ENCODE measurements at regions not wholly inside any gene's neighbourhood (a gene's known extent, or its start where the extent isn't known, plus 50 kb on each side); places are given as distances from the start of the nearest gene placed in this dataset.

- H3K27ac ChIP-seq (replicated peaks): no peak overlapping the region
- no peak overlapping the region for H3K4me3 ChIP-seq
- TF ChIP-seq CTCF (IDR thresholded peaks at IDR 0.05; ENCODE audit: borderline replicate concordance): no peak
- H3K9me3 ChIP-seq (replicated peaks): peaks cover 6% of the 10 kb centered on the region
- DNase-seq: no peak
- no peaks in the 10 kb centered on the region for H3K4me1 ChIP-seq
- no peaks in the 10 kb centered on the region for H3K36me3 ChIP-seq
- H3K27me3 ChIP-seq (ENCODE audit: low read depth): peaks cover 18% of the 10 kb centered on the region
- intact Hi-C loops (cut with micrococcal nuclease): no loop called here
Measured at GRCh38 chr15:61387675-61388074, 158.6 kb upstream of the RORA start.

- Histone ChIP-seq H3K27ac (replicated peaks) (no peak overlapping the region), H3K27me3 (ENCODE audit: low read depth) (peaks cover 28% of the 10 kb centered on the region), H3K36me3 (no peaks in the 10 kb centered on the region), H3K4me3 (no peak overlapping the region), H3K9me3 (replicated peaks) (peaks cover 6% of the 10 kb centered on the region), H3K4me1 (no peaks in the 10 kb centered on the region)
- no peak for DNase-seq
- intact Hi-C loops (cut with micrococcal nuclease): no loop called here
- no peak for TF ChIP-seq CTCF (IDR thresholded peaks at IDR 0.05; ENCODE audit: borderline replicate concordance)
Measured at GRCh38 chr15:61383421-61383820, 154.3 kb upstream of the RORA start.

GRCh38 chr15:61382927-61383326 is 153.8 kb upstream of the RORA start:
- H3K27me3 ChIP-seq (ENCODE audit: low read depth): peaks cover 28% of the 10 kb centered on the region
- H3K4me3 ChIP-seq: no peak overlapping the region
- H3K27ac ChIP-seq (replicated peaks): no peak overlapping the region
- H3K4me1 ChIP-seq: no peaks in the 10 kb centered on the region
- no peak for DNase-seq
- H3K36me3 ChIP-seq: no peaks in the 10 kb centered on the region
- no peak for TF ChIP-seq CTCF (IDR thresholded peaks at IDR 0.05; ENCODE audit: borderline replicate concordance)
- peaks cover 6% of the 10 kb centered on the region for H3K9me3 ChIP-seq (replicated peaks)
- intact Hi-C loops (cut with micrococcal nuclease): no loop called here

DNA sequence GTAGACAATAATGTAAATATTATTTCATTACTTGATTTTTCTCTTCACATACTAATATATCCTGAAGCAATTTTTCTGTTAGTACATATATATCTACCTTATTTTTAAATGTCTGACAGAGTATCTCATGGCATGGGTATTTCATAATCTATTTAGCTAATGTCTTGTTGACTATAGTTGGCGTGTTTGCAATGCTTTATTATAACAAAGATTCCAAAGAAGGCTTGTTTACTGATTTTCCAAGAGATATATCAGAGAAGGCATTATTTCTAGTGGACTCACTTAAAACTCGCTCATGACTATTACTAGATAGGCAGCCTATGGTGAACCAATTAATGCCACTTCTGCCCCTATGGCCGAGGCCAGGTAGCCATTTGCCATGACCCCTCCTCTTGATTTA is 152.4 kb upstream of the RORA start:
- DNase-seq: no peak
- TF ChIP-seq CTCF (IDR thresholded peaks at IDR 0.05; ENCODE audit: borderline replicate concordance): no peak
- H3K4me1 ChIP-seq: no peaks in the 10 kb centered on the region
- peaks cover 6% of the 10 kb centered on the region for H3K9me3 ChIP-seq (replicated peaks)
- peaks cover 22% of the 10 kb centered on the region for H3K27me3 ChIP-seq (ENCODE audit: low read depth)
- intact Hi-C loops (cut with micrococcal nuclease): no loop called here
- no peaks in the 10 kb centered on the region for H3K36me3 ChIP-seq
- no peak overlapping the region for H3K27ac ChIP-seq (replicated peaks)
- no peak overlapping the region for H3K4me3 ChIP-seq

GRCh38 chr15:61380270-61380669 is 151.2 kb upstream of the RORA start:
- no peak for TF ChIP-seq CTCF (IDR thresholded peaks at IDR 0.05; ENCODE audit: borderline replicate concordance)
- H3K9me3 ChIP-seq (replicated peaks): peaks cover 4% of the 10 kb centered on the region
- no peaks in the 10 kb centered on the region for H3K4me1 ChIP-seq
- intact Hi-C loops (cut with micrococcal nuclease): no loop called here
- no peaks in the 10 kb centered on the region for H3K36me3 ChIP-seq
- H3K27ac ChIP-seq (replicated peaks): no peak overlapping the region
- DNase-seq: no peak
- H3K4me3 ChIP-seq: no peak overlapping the region
- H3K27me3 ChIP-seq (ENCODE audit: low read depth): peaks cover 13% of the 10 kb centered on the region

DNA sequence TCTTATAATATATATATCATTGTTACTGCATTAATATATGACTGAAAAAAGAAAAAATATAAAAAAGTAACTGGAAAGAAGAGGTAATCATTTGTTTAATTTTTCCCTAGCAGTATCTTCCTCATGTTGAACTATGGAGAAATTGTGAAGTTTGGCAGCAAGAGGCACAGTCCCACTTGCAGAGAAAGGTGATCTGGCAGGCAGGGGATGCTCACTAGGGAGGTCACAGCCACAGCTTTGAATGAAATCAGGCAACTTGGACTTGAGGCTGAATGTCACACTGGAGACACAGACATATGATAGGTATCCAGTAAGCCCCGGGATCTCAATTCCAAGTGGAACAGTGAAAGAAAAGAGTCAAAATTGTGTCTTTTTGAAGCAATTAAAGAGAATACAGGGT is 149.9 kb upstream of the RORA start:
- no peak overlapping the region for H3K27ac ChIP-seq (replicated peaks)
- no peaks in the 10 kb centered on the region for H3K36me3 ChIP-seq
- H3K9me3 ChIP-seq (replicated peaks): no peaks in the 10 kb centered on the region
- H3K27me3 ChIP-seq (ENCODE audit: low read depth): peaks cover 10% of the 10 kb centered on the region
- H3K4me1 ChIP-seq: no peaks in the 10 kb centered on the region
- H3K4me3 ChIP-seq: no peak overlapping the region
- intact Hi-C loops (cut with micrococcal nuclease): no loop called here
- no peak for DNase-seq
- no peak for TF ChIP-seq CTCF (IDR thresholded peaks at IDR 0.05; ENCODE audit: borderline replicate concordance)

Data from left ventricle myocardium inferior (tissue), 1 donor.